ENCODE measurements at regions not wholly inside any gene's neighbourhood (a gene's known extent, or its start where the extent isn't known, plus 50 kb on each side); places are given as distances from the start of the nearest gene placed in this dataset.

DNA sequence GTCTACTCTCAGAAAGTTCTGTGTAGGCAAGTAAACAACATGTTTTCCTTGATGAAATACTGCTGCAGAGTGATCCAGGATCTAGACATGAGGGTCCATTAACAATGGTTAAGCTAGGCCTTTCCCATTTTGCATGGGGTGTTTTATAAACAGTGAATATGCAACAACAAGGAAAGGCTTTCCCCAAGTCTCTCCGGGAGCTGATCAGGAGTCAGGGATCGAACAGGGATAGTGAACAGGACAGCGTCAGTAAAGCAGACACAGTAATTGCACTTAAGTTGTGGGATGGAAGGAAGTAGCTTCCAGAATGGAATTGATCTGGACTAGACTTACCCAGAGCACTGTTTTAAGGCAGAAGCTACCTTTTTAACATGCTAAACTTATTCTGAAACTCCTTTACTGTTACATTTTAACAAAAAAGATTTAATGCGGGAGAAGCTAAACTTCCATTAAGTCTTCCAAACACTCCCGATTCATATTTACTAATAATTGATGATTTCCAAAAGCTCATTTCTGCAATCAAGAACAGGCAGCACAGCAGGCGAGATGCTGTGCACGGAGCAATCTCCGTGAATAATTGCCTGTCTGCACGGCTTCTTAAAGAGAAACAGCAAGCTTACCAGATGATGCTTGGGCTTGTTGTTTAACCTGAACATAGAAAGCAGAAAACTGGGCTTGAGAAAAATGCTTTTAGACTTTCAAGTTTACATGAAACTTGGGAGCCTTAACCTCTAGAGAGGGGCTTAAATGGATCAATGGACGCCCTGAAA, 50.3 kb upstream of the DOCK1 start:
- intact Hi-C loops (cut with micrococcal nuclease; ENCODE audit: unreplicated experiment) (no loop called here), in situ Hi-C loops (cut with HindIII; ENCODE audit: low pct_unique_long_range_greater_than_20kb, low sequenced_read_pairs) (no loop called here)
- TF ChIP-seq TCF7L2 (IDR thresholded peaks at IDR 0.05; ENCODE audit: low read depth, low read length) (no peak), POLR2AphosphoS5 (IDR thresholded peaks at IDR 0.05; ENCODE audit: low read depth, low read length) (no peak), SIN3A (IDR thresholded peaks at IDR 0.05; ENCODE audit: borderline replicate concordance, insufficient read depth, low read depth, low read length) (no peak)
- TF ChIP-seq, protein P1, sequence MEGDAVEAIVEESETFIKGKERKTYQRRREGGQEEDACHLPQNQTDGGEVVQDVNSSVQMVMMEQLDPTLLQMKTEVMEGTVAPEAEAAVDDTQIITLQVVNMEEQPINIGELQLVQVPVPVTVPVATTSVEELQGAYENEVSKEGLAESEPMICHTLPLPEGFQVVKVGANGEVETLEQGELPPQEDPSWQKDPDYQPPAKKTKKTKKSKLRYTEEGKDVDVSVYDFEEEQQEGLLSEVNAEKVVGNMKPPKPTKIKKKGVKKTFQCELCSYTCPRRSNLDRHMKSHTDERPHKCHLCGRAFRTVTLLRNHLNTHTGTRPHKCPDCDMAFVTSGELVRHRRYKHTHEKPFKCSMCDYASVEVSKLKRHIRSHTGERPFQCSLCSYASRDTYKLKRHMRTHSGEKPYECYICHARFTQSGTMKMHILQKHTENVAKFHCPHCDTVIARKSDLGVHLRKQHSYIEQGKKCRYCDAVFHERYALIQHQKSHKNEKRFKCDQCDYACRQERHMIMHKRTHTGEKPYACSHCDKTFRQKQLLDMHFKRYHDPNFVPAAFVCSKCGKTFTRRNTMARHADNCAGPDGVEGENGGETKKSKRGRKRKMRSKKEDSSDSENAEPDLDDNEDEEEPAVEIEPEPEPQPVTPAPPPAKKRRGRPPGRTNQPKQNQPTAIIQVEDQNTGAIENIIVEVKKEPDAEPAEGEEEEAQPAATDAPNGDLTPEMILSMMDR (IDR thresholded peaks at IDR 0.05), result no peak
- TF ChIP-seq, protein P2, sequence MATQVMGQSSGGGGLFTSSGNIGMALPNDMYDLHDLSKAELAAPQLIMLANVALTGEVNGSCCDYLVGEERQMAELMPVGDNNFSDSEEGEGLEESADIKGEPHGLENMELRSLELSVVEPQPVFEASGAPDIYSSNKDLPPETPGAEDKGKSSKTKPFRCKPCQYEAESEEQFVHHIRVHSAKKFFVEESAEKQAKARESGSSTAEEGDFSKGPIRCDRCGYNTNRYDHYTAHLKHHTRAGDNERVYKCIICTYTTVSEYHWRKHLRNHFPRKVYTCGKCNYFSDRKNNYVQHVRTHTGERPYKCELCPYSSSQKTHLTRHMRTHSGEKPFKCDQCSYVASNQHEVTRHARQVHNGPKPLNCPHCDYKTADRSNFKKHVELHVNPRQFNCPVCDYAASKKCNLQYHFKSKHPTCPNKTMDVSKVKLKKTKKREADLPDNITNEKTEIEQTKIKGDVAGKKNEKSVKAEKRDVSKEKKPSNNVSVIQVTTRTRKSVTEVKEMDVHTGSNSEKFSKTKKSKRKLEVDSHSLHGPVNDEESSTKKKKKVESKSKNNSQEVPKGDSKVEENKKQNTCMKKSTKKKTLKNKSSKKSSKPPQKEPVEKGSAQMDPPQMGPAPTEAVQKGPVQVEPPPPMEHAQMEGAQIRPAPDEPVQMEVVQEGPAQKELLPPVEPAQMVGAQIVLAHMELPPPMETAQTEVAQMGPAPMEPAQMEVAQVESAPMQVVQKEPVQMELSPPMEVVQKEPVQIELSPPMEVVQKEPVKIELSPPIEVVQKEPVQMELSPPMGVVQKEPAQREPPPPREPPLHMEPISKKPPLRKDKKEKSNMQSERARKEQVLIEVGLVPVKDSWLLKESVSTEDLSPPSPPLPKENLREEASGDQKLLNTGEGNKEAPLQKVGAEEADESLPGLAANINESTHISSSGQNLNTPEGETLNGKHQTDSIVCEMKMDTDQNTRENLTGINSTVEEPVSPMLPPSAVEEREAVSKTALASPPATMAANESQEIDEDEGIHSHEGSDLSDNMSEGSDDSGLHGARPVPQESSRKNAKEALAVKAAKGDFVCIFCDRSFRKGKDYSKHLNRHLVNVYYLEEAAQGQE (IDR thresholded peaks at IDR 0.05; ENCODE audit: insufficient read depth in 1 of 2, low read depth in 2 of 2, low read length in 1 of 2), result no peak
- no TSS peak for BruUV-seq (replicated peaks)
- no peak for DNase-seq (ENCODE audit: low read depth, low spot score)
- Histone ChIP-seq H3K9me3 (ENCODE audit: control insufficient read depth, insufficient read depth, low read depth, low read length) (peaks cover 3% of the 10 kb centered on the region; the same call in 1 of the 2 replicates), H3K4me3 (ENCODE audit: low read depth in 2 of 2, low read length in 2 of 2) (no peak overlapping the region), H3K27me3 (ENCODE audit: control insufficient read depth, insufficient read depth, low read length) (peaks cover 16% of the 10 kb centered on the region), H3K4me1 (ENCODE audit: control insufficient read depth, insufficient read depth, low read length) (no peaks in the 10 kb centered on the region), H3K27ac (ENCODE audit: low read length) (no peak overlapping the region), H3K36me3 (ENCODE audit: control insufficient read depth, insufficient read depth, low read length) (no peaks in the 10 kb centered on the region)
- no peak for ATAC-seq
- CTCF ChIA-PET, result interaction anchor here (0.5 to 0.6 kb wide), 2 partner anchors 23 to 922 kb away, joined by 3 read pairs; no protein-coding TSS in a partner anchor
- POLR2A ChIA-PET, result no interaction called here

All from Panc1 (cell line).